ENCODE measurements at regions not wholly inside any gene's neighbourhood (a gene's known extent, or its start where the extent isn't known, plus 50 kb on each side); places are given as distances from the start of the nearest gene placed in this dataset.
"Not testable (repeated sequence)": the region's sequence is repeated elsewhere in the genome, so short reads cannot be mapped to it uniquely, and the experiment has no call there.

- TF ChIP-seq, protein P1, sequence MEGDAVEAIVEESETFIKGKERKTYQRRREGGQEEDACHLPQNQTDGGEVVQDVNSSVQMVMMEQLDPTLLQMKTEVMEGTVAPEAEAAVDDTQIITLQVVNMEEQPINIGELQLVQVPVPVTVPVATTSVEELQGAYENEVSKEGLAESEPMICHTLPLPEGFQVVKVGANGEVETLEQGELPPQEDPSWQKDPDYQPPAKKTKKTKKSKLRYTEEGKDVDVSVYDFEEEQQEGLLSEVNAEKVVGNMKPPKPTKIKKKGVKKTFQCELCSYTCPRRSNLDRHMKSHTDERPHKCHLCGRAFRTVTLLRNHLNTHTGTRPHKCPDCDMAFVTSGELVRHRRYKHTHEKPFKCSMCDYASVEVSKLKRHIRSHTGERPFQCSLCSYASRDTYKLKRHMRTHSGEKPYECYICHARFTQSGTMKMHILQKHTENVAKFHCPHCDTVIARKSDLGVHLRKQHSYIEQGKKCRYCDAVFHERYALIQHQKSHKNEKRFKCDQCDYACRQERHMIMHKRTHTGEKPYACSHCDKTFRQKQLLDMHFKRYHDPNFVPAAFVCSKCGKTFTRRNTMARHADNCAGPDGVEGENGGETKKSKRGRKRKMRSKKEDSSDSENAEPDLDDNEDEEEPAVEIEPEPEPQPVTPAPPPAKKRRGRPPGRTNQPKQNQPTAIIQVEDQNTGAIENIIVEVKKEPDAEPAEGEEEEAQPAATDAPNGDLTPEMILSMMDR (IDR thresholded peaks at IDR 0.05; ENCODE audit: insufficient read depth, low read length, poor library complexity, severe bottlenecking), result no peak
- H3K4me3 ChIP-seq (ENCODE audit: low read depth, low read length), result no peak overlapping the region
- DNase-seq (ENCODE audit: low read depth), result no peak
- H3K36me3 ChIP-seq (ENCODE audit: control insufficient read depth, insufficient read depth, low read length), result no peaks in the 10 kb centered on the region
- no peaks in the 10 kb centered on the region for H3K27me3 ChIP-seq (ENCODE audit: control insufficient read depth, insufficient read depth, low read length)
Measured at GRCh38 chr5:67771791-67772190, 443.8 kb upstream of the PIK3R1 start.

- H3K27me3 ChIP-seq (ENCODE audit: control insufficient read depth, insufficient read depth, low read length), result no peaks in the 10 kb centered on the region
- no peaks in the 10 kb centered on the region for H3K36me3 ChIP-seq (ENCODE audit: control insufficient read depth, insufficient read depth, low read length)
- TF ChIP-seq, protein P1 (IDR thresholded peaks at IDR 0.05; ENCODE audit: insufficient read depth, low read length, poor library complexity, severe bottlenecking), result no peak
- no peak for DNase-seq (ENCODE audit: low read depth)
- no peak overlapping the region for H3K4me3 ChIP-seq (ENCODE audit: low read depth, low read length)
Measured at GRCh38 chr5:67771221-67771620, 444.3 kb upstream of the PIK3R1 start.

GRCh38 chr5:67770431-67771025 is 445.0 kb upstream of the PIK3R1 start:
- TF ChIP-seq, protein P1 (IDR thresholded peaks at IDR 0.05; ENCODE audit: insufficient read depth, low read length, poor library complexity, severe bottlenecking), result no peak
- no peak overlapping the region for H3K4me3 ChIP-seq (ENCODE audit: low read depth, low read length)
- DNase-seq (ENCODE audit: low read depth), result no peak
- H3K27me3 ChIP-seq (ENCODE audit: control insufficient read depth, insufficient read depth, low read length), result no peaks in the 10 kb centered on the region
- no peaks in the 10 kb centered on the region for H3K36me3 ChIP-seq (ENCODE audit: control insufficient read depth, insufficient read depth, low read length)

DNA sequence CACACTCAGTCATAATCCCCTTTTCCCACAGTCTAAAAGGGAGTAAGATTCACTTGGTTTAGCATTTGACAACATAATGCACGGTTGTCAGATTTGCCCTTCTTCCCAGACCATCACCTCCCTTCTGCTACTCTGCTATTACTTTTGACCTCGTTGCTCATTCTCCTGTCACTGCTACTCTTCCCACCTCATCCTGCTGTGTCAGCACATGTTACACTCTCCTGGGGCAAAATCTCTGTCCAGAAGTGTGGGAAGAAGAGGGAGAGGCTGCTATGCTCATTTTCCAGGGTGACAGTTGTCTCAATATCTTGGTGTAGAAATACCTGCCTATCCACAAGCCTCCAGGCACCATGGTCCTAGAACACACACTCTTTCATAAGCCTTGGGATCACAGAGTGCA is 449.9 kb upstream of the PIK3R1 start:
- H3K36me3 ChIP-seq (ENCODE audit: control insufficient read depth, insufficient read depth, low read length), result no peaks in the 10 kb centered on the region
- TF ChIP-seq, protein P1 (IDR thresholded peaks at IDR 0.05; ENCODE audit: insufficient read depth, low read length, poor library complexity, severe bottlenecking), result no peak
- no peak for DNase-seq (ENCODE audit: low read depth)
- H3K4me3 ChIP-seq (ENCODE audit: low read depth, low read length), result no peak overlapping the region
- no peaks in the 10 kb centered on the region for H3K27me3 ChIP-seq (ENCODE audit: control insufficient read depth, insufficient read depth, low read length)

DNA sequence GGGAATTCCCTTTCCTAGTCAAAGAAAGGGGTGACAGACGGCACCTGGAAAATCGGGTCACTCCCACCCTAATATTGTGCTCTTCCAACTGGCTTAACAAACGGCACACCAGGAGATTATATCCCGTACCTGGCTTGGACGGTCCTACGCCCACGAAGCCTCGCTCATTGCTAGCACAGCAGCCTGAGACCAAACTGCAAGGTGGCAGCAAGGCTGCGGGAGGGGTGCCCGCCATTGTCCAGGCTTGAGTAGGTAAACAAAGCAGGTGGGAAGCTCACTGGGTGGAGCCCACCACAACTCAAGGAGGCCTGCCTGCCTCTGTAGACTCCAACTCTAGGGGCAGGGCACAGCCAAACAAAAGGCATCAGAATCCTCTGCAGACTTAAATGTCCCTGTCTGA is 457.8 kb upstream of the PIK3R1 start:
- H3K4me3 ChIP-seq (ENCODE audit: low read depth, low read length); H3K27me3 ChIP-seq (ENCODE audit: control insufficient read depth, insufficient read depth, low read length); DNase-seq (ENCODE audit: low read depth); H3K36me3 ChIP-seq (ENCODE audit: control insufficient read depth, insufficient read depth, low read length): not testable (repeated sequence)

DNA sequence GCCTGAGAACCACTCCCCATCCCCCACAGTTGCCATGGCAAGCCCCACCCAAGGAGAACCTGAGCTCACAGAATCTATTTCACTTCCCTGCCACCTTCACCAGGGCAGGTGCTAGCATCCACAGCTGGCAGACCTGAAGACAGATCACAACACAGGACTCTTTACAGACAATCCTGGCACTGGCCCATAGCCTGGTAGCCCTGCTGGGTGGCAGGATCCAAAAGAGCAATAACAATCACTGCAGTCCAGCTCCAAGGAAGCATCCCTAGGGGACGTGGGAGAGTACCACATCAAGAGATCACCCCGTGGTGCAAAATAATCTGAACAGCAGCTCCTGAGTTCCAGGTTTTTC is 463.2 kb upstream of the PIK3R1 start:
- Histone ChIP-seq H3K36me3 (ENCODE audit: control insufficient read depth, insufficient read depth, low read length) (no peaks in the 10 kb centered on the region), H3K4me3 (ENCODE audit: low read depth, low read length) (no peak overlapping the region), H3K27me3 (ENCODE audit: control insufficient read depth, insufficient read depth, low read length) (no peaks in the 10 kb centered on the region)
- DNase-seq (ENCODE audit: low read depth), result no peak
- TF ChIP-seq, protein P1 (IDR thresholded peaks at IDR 0.05; ENCODE audit: insufficient read depth, low read length, poor library complexity, severe bottlenecking), result no peak

Measured in kidney epithelial cell (primary cell).